Ishikawa (cell line): ENCODE measurements at regions not wholly inside any gene's neighbourhood (a gene's known extent, or its start where the extent isn't known, plus 50 kb on each side); places are given as distances from the start of the nearest gene placed in this dataset.

Source experiments
- CEBPB ChIP-seq: IDR thresholded peaks from 2 replicates; pipeline ENCODE4 v1.6.1; 2012
- CREB1 ChIP-seq: IDR thresholded peaks from 2 replicates; pipeline ENCODE4 v1.6.1; 2012; ENCODE audit warnings: low read depth
- EGR1 ChIP-seq: IDR thresholded peaks from 2 replicates; pipeline ENCODE4 v1.6.1; 2012
- EP300 ChIP-seq: IDR thresholded peaks from 2 replicates; pipeline ENCODE4 v1.6.1; 2012; ENCODE audit warnings: borderline replicate concordance
- FOXM1 ChIP-seq: IDR thresholded peaks from 2 replicates; pipeline ENCODE4 v1.6.1; 2012; ENCODE audit warnings: low read depth, borderline replicate concordance
- NFIC ChIP-seq: IDR thresholded peaks from 2 replicates; pipeline ENCODE4 v1.6.1; 2012
- RAD21 ChIP-seq: IDR thresholded peaks from 2 replicates; pipeline ENCODE4 v1.6.1; 2012; ENCODE audit warnings: low read depth
- TAF1 ChIP-seq: IDR thresholded peaks from 2 replicates; pipeline ENCODE4 v1.6.1; 2012; ENCODE audit warnings: low read depth, mild to moderate bottlenecking
- TCF12 ChIP-seq: IDR thresholded peaks from 2 replicates; pipeline ENCODE4 v1.6.1; 2012; ENCODE audit warnings: low read depth
- TEAD4 ChIP-seq: IDR thresholded peaks from 2 replicates; pipeline ENCODE4 v1.6.1; 2012
- YY1 ChIP-seq: IDR thresholded peaks from 2 replicates; pipeline ENCODE4 v1.6.1; 2012; ENCODE audit warnings: low read depth
- ZBTB7A ChIP-seq: IDR thresholded peaks from 2 replicates; pipeline ENCODE4 v1.6.1; 2012; ENCODE audit warnings: low read depth
- TF ChIP-seq, protein P1 (sequence below): IDR thresholded peaks from 2 replicates; pipeline ENCODE4 v1.6.1; 2012
- TF ChIP-seq, protein P2 (sequence below): IDR thresholded peaks from 2 replicates; pipeline ENCODE4 v1.6.1; 2012; ENCODE audit warnings: low read depth, mild to moderate bottlenecking
- TF ChIP-seq, protein P3 (sequence below): IDR thresholded peaks from 2 replicates; pipeline ENCODE4 v1.6.1; 2012

DNA sequence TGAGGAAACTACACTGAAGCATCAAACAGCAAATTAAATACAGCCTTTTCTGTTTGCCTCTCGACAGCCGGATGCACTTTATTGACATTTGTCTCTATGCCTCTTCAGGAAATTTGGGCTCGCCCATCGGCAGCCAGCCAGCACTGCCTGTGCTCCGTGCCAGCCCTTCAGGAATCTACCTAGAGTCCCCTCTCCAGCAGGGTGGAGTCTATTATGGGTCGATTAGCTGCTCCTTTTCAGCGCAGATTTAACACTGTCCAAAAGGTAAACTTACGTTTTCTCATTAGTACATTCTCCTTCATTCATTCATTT is 91.5 kb downstream of the MYCN start:
- TF ChIP-seq RAD21 = no peak

DNA sequence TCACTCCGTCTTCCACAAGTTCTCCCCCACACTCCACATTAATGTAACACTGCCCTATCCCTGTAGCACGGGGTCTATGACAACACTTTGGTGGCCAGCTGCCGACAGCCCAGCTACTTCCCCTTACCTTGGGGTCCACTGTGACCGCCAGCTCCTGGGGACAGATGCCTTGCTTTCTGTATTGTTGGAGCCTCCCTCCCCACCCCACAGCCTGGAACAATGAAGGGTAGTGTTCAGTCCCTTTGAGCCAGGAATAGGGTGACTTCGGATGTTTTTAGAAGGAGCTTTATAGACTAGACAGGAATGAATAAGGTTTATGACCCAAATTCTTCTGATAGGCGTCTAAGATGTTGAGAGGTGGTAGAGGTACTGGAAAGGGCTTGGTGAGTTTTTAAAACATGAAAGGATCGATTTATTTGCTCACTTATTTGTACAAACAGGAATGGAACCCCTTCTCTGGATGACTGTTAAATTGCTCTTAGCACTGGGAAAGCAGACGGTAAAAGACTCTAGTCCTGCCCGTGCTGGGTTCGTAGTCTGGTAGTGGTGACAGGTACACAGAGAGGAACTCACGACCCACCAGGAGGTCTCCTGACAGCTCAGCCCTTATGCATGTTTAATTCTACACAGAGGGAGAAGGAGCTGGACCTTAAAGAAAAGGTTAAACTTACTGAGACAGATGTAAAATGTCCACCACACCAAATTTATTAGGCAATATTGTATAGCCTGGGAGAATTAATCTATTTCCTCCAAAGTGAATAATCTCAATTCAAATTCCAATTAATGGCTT is 90.9 kb downstream of the MYCN start:
- no peak for TF ChIP-seq TEAD4
- TF ChIP-seq TCF12 = no peak
- TF ChIP-seq RAD21 = no peak
- no peak for TF ChIP-seq EP300
- TF ChIP-seq, protein P1, sequence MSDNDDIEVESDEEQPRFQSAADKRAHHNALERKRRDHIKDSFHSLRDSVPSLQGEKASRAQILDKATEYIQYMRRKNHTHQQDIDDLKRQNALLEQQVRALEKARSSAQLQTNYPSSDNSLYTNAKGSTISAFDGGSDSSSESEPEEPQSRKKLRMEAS = no peak
- no peak for TF ChIP-seq NFIC
- TF ChIP-seq FOXM1 = no peak
- TF ChIP-seq, protein P2, sequence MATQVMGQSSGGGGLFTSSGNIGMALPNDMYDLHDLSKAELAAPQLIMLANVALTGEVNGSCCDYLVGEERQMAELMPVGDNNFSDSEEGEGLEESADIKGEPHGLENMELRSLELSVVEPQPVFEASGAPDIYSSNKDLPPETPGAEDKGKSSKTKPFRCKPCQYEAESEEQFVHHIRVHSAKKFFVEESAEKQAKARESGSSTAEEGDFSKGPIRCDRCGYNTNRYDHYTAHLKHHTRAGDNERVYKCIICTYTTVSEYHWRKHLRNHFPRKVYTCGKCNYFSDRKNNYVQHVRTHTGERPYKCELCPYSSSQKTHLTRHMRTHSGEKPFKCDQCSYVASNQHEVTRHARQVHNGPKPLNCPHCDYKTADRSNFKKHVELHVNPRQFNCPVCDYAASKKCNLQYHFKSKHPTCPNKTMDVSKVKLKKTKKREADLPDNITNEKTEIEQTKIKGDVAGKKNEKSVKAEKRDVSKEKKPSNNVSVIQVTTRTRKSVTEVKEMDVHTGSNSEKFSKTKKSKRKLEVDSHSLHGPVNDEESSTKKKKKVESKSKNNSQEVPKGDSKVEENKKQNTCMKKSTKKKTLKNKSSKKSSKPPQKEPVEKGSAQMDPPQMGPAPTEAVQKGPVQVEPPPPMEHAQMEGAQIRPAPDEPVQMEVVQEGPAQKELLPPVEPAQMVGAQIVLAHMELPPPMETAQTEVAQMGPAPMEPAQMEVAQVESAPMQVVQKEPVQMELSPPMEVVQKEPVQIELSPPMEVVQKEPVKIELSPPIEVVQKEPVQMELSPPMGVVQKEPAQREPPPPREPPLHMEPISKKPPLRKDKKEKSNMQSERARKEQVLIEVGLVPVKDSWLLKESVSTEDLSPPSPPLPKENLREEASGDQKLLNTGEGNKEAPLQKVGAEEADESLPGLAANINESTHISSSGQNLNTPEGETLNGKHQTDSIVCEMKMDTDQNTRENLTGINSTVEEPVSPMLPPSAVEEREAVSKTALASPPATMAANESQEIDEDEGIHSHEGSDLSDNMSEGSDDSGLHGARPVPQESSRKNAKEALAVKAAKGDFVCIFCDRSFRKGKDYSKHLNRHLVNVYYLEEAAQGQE = no peak
- TF ChIP-seq EGR1 = no peak
- TF ChIP-seq CREB1 = no peak
- TF ChIP-seq CEBPB = no peak
- TF ChIP-seq, protein P3, sequence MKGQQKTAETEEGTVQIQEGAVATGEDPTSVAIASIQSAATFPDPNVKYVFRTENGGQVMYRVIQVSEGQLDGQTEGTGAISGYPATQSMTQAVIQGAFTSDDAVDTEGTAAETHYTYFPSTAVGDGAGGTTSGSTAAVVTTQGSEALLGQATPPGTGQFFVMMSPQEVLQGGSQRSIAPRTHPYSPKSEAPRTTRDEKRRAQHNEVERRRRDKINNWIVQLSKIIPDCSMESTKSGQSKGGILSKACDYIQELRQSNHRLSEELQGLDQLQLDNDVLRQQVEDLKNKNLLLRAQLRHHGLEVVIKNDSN = no peak
- TF ChIP-seq ZBTB7A = no peak
- TF ChIP-seq TAF1 = no peak

DNA sequence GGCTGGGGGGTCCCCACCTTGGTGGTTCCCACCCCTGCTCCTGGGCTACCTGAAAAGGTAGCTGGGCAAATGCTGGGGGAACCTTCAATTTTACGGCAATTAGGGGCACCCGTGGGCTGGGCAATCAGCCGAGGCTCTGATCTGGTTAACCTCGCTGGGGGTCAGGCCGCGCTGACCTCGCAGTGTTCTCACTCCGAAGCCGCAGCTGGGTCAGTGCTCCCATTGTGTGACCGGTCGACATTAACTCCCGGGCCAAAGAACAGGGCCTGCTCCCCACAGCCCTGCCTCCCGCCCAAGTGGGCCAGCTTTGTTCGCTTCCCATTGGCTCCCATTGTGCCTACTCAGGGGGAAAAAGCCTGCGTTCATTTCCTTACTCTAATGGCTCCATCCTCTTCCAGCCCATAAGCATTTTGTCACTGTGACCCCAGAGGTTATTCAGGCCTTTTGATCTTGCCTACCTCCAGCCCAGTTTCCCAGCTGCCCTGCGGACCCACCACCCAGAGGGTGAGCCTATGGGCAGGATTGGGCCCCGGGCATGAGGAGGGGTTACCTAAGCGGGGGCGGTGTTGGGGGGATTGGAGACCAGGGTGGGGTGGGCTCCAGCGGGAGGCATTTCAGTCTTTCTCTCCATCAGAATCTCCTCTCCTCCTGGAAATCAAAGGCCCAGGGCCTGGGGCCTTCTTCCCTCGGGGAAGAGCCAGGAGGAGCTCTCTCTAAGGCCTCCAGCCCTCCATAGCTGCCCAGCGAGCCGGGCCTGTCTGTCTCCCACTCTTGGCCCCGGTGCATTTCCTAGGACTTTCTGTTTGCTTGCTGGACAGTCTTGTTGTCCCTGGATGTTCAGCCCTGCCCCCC is 90.1 kb downstream of the MYCN start:
- TF ChIP-seq YY1 (no peak), TCF12 (no peak), TEAD4 (no peak), ZBTB7A (no peak), EGR1 (no peak), TAF1 (no peak), CREB1 (no peak), NFIC (no peak), FOXM1 (no peak), RAD21 (no peak)
- TF ChIP-seq, protein P3 = no peak
- TF ChIP-seq, protein P1 = no peak

DNA sequence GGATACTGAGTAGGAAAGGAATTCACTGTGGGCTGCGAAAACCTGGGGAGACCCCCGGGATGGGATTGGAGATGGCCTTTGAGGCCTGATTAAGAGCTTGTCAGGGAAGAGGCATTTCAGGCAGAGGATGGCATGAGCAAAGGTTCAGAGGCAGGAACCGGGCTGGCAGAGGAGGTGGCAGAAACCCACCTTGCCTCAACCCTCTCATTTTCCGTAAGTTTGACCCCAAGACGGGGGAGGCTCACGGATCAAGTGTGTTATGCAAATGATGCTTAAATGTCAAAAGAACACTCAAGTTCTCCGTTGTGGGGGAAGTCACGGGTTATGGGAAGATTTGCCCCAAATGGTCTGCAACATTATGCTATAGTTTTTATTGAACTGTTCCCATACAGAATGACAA is 88.3 kb downstream of the MYCN start:
- TF ChIP-seq TEAD4 (no peak), TCF12 (no peak), FOXM1 (no peak)
- TF ChIP-seq, protein P3 = no peak
- TF ChIP-seq, protein P1 = no peak

DNA sequence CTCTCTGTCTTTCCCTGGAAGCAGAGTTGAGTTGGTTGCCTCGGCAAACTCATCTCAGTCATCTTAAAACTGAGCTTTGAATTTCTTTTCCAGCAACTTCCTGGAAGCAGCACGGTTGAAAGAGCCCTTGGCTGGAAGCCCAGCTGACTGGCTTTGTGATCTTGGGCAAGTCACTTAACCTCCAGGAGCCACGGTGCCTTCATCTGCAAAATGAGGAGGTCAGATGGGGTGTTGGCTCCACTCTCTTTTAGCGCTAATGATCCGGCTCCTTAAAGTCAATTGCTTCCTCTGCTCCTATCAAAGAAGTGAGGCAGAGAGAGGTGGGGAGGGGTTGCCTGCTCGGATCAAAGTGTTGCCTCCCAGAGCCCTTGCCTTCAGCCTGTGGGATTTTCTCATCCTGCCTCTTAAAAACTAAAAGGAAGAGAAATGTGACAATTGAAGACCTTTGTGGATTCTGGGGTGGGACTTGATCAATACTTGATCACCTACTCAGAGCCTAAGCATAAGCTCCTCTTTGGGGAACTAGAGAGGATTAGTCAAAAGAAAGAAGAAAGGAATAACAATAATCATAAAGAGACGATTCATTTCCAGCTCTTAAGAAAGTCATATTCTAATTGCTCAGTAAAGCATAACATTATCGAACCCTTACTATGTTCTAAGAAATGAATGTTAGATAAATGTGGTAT is 86.6 kb downstream of the MYCN start:
- TF ChIP-seq EGR1 (no peak), ZBTB7A (no peak), TAF1 (no peak), YY1 (no peak), CREB1 (no peak), TCF12 (no peak), EP300 (no peak), TEAD4 (no peak), NFIC (no peak), FOXM1 (no peak), RAD21 (no peak), CEBPB (no peak)
- TF ChIP-seq, protein P3 = no peak
- TF ChIP-seq, protein P1 = no peak
- TF ChIP-seq, protein P2 = no peak
